Parathyroid adenoma (tissue), 2 donors: ENCODE measurements at regions not wholly inside any gene's neighbourhood (a gene's known extent, or its start where the extent isn't known, plus 50 kb on each side); places are given as distances from the start of the nearest gene placed in this dataset.
A peak's percentile ranks its signal among the peaks of the same experiment; 100 is the strongest.
"Not testable (repeated sequence)": the region's sequence is repeated elsewhere in the genome, so short reads cannot be mapped to it uniquely, and the experiment has no call there.

Source experiments
- H2AFZ ChIP-seq: fragments of 300-600 bp; sonication (generic); one replicate; pipeline ENCODE4 v1.7.0; 2017; ENCODE audit warnings: antibody characterized with exemption, mild to moderate bottlenecking
- H3K27ac ChIP-seq: fragments of 300-600 bp; sonication (generic); one replicate; pipeline ENCODE4 v1.7.0; 2017
- H3K27me3 ChIP-seq: fragments of 300-600 bp; sonication (generic); one replicate; pipeline ENCODE4 v1.7.0; 2017; ENCODE audit warnings: low read length; ENCODE audit not compliant: control insufficient read depth, insufficient read depth
- H3K36me3 ChIP-seq: fragments of 300-600 bp; sonication (generic); one replicate; pipeline ENCODE4 v1.7.0; 2017; ENCODE audit warnings: low read length; ENCODE audit not compliant: control insufficient read depth, insufficient read depth
- H3K4me1 ChIP-seq: fragments of 300-600 bp; sonication (generic); one replicate; pipeline ENCODE4 v1.7.0; 2017; ENCODE audit warnings: control low read depth
- H3K4me2 ChIP-seq: fragments of 300-600 bp; sonication (generic); one replicate; pipeline ENCODE4 v1.7.0; 2017; ENCODE audit warnings: low read length
- H3K4me3 ChIP-seq: fragments of 300-600 bp; sonication (generic); one replicate; pipeline ENCODE4 v1.7.0; 2017; ENCODE audit warnings: low read depth, low read length
- H3K79me2 ChIP-seq: fragments of 300-600 bp; sonication (generic); one replicate; pipeline ENCODE4 v1.7.0; 2017; ENCODE audit warnings: control low read depth
- H3K9ac ChIP-seq: fragments of 300-600 bp; sonication (generic); one replicate; pipeline ENCODE4 v1.7.0; 2017; ENCODE audit warnings: mild to moderate bottlenecking
- H3K9me3 ChIP-seq: fragments of 300-600 bp; sonication (generic); one replicate; pipeline ENCODE4 v1.7.0; 2017; ENCODE audit warnings: low read length; ENCODE audit not compliant: control insufficient read depth
- CTCF ChIP-seq: fragments of 300-600 bp; sonication (generic); IDR thresholded peaks from one replicate; pipeline ENCODE4 v1.7.0; 2017; ENCODE audit warnings: antibody characterized with exemption, mild to moderate bottlenecking
- donor health status: primary hyperparathyroidism.

GRCh38 chr6:6758546-6758914, 170.0 kb downstream of the LY86 start:
- no peak overlapping the region for H3K4me3 ChIP-seq
- no peaks in the 10 kb centered on the region for H3K27me3 ChIP-seq
- no peaks in the 10 kb centered on the region for H3K9me3 ChIP-seq
- no peaks in the 10 kb centered on the region for H3K79me2 ChIP-seq
- no peaks in the 10 kb centered on the region for H3K36me3 ChIP-seq
- peak overlapping the region; percentile 33 for H2AFZ ChIP-seq
- H3K9ac ChIP-seq, result no peak overlapping the region
- no peak overlapping the region for H3K4me2 ChIP-seq
- H3K27ac ChIP-seq, result no peak overlapping the region
- H3K4me1 ChIP-seq, result no peaks in the 10 kb centered on the region
- no peak for TF ChIP-seq CTCF

GRCh38 chr6:6758915-6759654, 170.6 kb downstream of the LY86 start:
- H3K9me3 ChIP-seq, result no peaks in the 10 kb centered on the region
- no peak overlapping the region for H3K4me3 ChIP-seq
- H3K36me3 ChIP-seq, result no peaks in the 10 kb centered on the region
- no peak overlapping the region for H3K4me2 ChIP-seq
- no peaks in the 10 kb centered on the region for H3K27me3 ChIP-seq
- no peak overlapping the region for H3K27ac ChIP-seq
- peak overlapping the region; percentile 33 for H2AFZ ChIP-seq
- no peaks in the 10 kb centered on the region for H3K4me1 ChIP-seq
- H3K79me2 ChIP-seq, result no peaks in the 10 kb centered on the region
- H3K9ac ChIP-seq, result no peak overlapping the region
- peak; percentile 49 for TF ChIP-seq CTCF

- Histone ChIP-seq H3K27me3 (no peaks in the 10 kb centered on the region), H3K4me1 (no peaks in the 10 kb centered on the region), H3K4me3 (no peak overlapping the region), H3K9ac (no peak overlapping the region), H3K9me3 (no peaks in the 10 kb centered on the region), H3K36me3 (no peaks in the 10 kb centered on the region), H3K79me2 (no peaks in the 10 kb centered on the region), H2AFZ (no peak overlapping the region), H3K27ac (no peak overlapping the region), H3K4me2 (no peak overlapping the region)
- TF ChIP-seq CTCF, result no peak
Observed at GRCh38 chr6:6760002-6760401, 171.5 kb downstream of the LY86 start.

- H3K4me1 ChIP-seq, H2AFZ ChIP-seq, H3K36me3 ChIP-seq, H3K27me3 ChIP-seq, H3K4me3 ChIP-seq, H3K79me2 ChIP-seq, H3K27ac ChIP-seq, H3K9me3 ChIP-seq, H3K4me2 ChIP-seq, H3K9ac ChIP-seq: not testable (repeated sequence)
Observed at GRCh38 chr6:6762566-6762965, 174.0 kb downstream of the LY86 start.

GRCh38 chr6:6764764-6765434, 176.4 kb downstream of the LY86 start:
- no peak overlapping the region for H3K4me3 ChIP-seq
- TF ChIP-seq CTCF, result no peak
- no peak overlapping the region for H3K27ac ChIP-seq

More at GRCh38 chr6:6764764-6765434, 176.4 kb downstream of the LY86 start:
- Histone ChIP-seq H3K4me1 (no peaks in the 10 kb centered on the region), H2AFZ (no peak overlapping the region), H3K27me3 (no peaks in the 10 kb centered on the region), H3K4me2 (no peak overlapping the region), H3K9me3 (no peaks in the 10 kb centered on the region), H3K36me3 (no peaks in the 10 kb centered on the region), H3K9ac (no peak overlapping the region), H3K79me2 (no peaks in the 10 kb centered on the region)
